HCT116 (cell line): ENCODE measurements at regions not wholly inside any gene's neighbourhood (a gene's known extent, or its start where the extent isn't known, plus 50 kb on each side); places are given as distances from the start of the nearest gene placed in this dataset.

Experiments used
- ATAC-seq: fragments of 200-7000 bp; cut with Tn5 transposase; 2 replicates; pipeline ENCODE4 v1.9.1; 2020; ENCODE audit warnings: mild to moderate bottlenecking, moderate library complexity
- BruUV-seq: library from RNA; stranded (reverse); fragments of 400-500 nt; replicated peaks from 2 replicates; lab custom pipeline; 2021; lab: Mats Ljungman, UMichigan
- CTCF ChIA-PET: fragments of 300-600 bp; sonication (Branson Sonifier 250); formaldehyde crosslinking; loops from one replicate; lab custom pipeline; 2021; ENCODE audit warnings: antibody characterized with exemption; lab: Charles Lee
- POLR2A ChIA-PET: fragments of 300-600, 350-600 bp; sonication (Branson Sonifier 250); formaldehyde crosslinking; loops from one replicate; lab custom pipeline; 2021; ENCODE audit warnings: antibody characterized with exemption; lab: Charles Lee
- RAD21 ChIA-PET, 2 experiments: fragments of 300-600 bp; sonication (Branson Sonifier 250); formaldehyde crosslinking; loops; one replicate each; lab custom pipeline; 2023; ENCODE audit warnings: low total read pairs in 2 of 2; ENCODE audit not compliant: uncharacterized antibody in 2 of 2, unreplicated experiment in 2 of 2, low non-redundant PET in 1 of 2; lab: Charles Lee
- DNase-seq: peaks from one replicate; pipeline ENCODE4 v3.0.0-alpha.2; 2010; ENCODE audit warnings: low read depth, low spot score
- H2AFZ ChIP-seq: fragments of 200-600 bp; shearing (Covaris generic), sonication (generic); 2 replicates; pipeline ENCODE4 v1.6.1; 2017; ENCODE audit warnings: low read depth, mixed run types, mixed read lengths, antibody characterized with exemption, low read length; ENCODE audit not compliant: poor library complexity, severe bottlenecking
- H3K27ac ChIP-seq: 2 replicates; pipeline ENCODE4 v1.5.1; 2012; ENCODE audit warnings: low read depth, low read length
- H3K27me3 ChIP-seq: fragments of 200-600 bp; sonication (generic); 2 replicates; pipeline ENCODE4 v1.6.1; 2016; ENCODE audit warnings: mixed run types, low read length, mixed read lengths; ENCODE audit not compliant: insufficient read depth
- H3K36me3 ChIP-seq, 2 experiments: fragments of 200-500 bp in 1 of 2; fragments of 200-600 bp in 1 of 2; sonication (Bioruptor generic) in 1 of 2; sonication (generic) in 1 of 2; 2 replicates each; pipeline versions ENCODE4 v1.5.1 to v1.6.1; 2014 to 2016; ENCODE audit warnings: low read length in 2 of 2, inconsistent platforms in 1 of 2, mixed read lengths in 1 of 2, mixed run types in 1 of 2; ENCODE audit not compliant: insufficient read depth in 2 of 2, control insufficient read depth in 1 of 2
- H3K4me1 ChIP-seq, 2 experiments: fragments of 200-600 bp in 1 of 2; sonication (generic) in 1 of 2; 2 replicates each; pipeline versions ENCODE4 v1.5.1 to v1.6.1; 2012 to 2017; ENCODE audit warnings: low read length in 2 of 2, inconsistent platforms in 1 of 2, mild to moderate bottlenecking in 1 of 2, mixed read lengths in 1 of 2, mixed run types in 1 of 2, moderate library complexity in 1 of 2; ENCODE audit not compliant: insufficient read depth in 2 of 2, control insufficient read depth in 1 of 2
- H3K4me2 ChIP-seq: fragments of 200-600 bp; sonication (generic); 2 replicates; pipeline ENCODE4 v1.6.1; 2017; ENCODE audit warnings: mixed run types, low read length, mixed read lengths
- H3K4me3 ChIP-seq, 2 experiments: fragments of 200-600 bp in 1 of 2; sonication (generic) in 1 of 2; replicated peaks in 1 of 2; 2 replicates each; pipeline ENCODE4 v1.5.1; 2011 to 2016; ENCODE audit warnings: low read length in 2 of 2, control low read depth in 1 of 2, low read depth in 1 of 2, mild to moderate bottlenecking in 1 of 2, mixed read lengths in 1 of 2, mixed run types in 1 of 2
- H3K79me2 ChIP-seq: fragments of 200-600 bp; sonication (generic); 2 replicates; pipeline ENCODE4 v1.6.1; 2017; ENCODE audit warnings: mild to moderate bottlenecking, mixed run types, low read length, moderate library complexity, mixed read lengths; ENCODE audit not compliant: insufficient read depth
- H3K9ac ChIP-seq: fragments of 200-600 bp; sonication (generic); 2 replicates; pipeline ENCODE4 v1.6.1; 2016; ENCODE audit warnings: low read length, mixed read lengths
- H3K9me2 ChIP-seq: fragments of 200-600 bp; sonication (generic), shearing (Covaris generic); 2 replicates; pipeline ENCODE4 v1.6.1; 2017; ENCODE audit warnings: mixed run types, mild to moderate bottlenecking, moderate library complexity; ENCODE audit not compliant: insufficient read depth
- H3K9me3 ChIP-seq, 2 experiments: fragments of 200-500 bp in 1 of 2; fragments of 200-600 bp in 1 of 2; sonication (Bioruptor generic) in 1 of 2; sonication (generic) in 1 of 2; 2 replicates each; pipeline ENCODE4 v1.6.1; 2014 to 2017; ENCODE audit warnings: low read length in 2 of 2, mixed read lengths in 2 of 2, inconsistent platforms in 1 of 2, low read depth in 1 of 2, mild to moderate bottlenecking in 1 of 2, mixed run types in 1 of 2, moderate library complexity in 1 of 2; ENCODE audit not compliant: control insufficient read depth in 1 of 2, insufficient read depth in 1 of 2
- H4K20me1 ChIP-seq: fragments of 200-600 bp; sonication (generic), shearing (Covaris generic); 2 replicates; pipeline ENCODE4 v1.6.1; 2017; ENCODE audit warnings: mixed run types, mild to moderate bottlenecking, moderate library complexity; ENCODE audit not compliant: insufficient read depth
- CEBPB ChIP-seq: IDR thresholded peaks from 2 replicates; pipeline ENCODE4 v1.6.1; 2012; ENCODE audit warnings: low read depth
- ELF1 ChIP-seq: IDR thresholded peaks from 2 replicates; pipeline ENCODE4 v1.6.1; 2012; ENCODE audit warnings: low read depth, borderline replicate concordance
- EZH2 ChIP-seq: fragments of 200-600 bp; sonication (generic); IDR thresholded peaks from 2 replicates; pipeline ENCODE4 v1.6.1; 2017; ENCODE audit warnings: antibody characterized with exemption, mixed run types
- POLR2A ChIP-seq: IDR thresholded peaks from 2 replicates; pipeline ENCODE4 v1.7.0; 2011; ENCODE audit warnings: borderline replicate concordance; ENCODE audit not compliant: insufficient read depth, insufficient read length; ENCODE audit errors: extremely low read depth
- POLR2AphosphoS5 ChIP-seq: IDR thresholded peaks from 2 replicates; pipeline ENCODE4 v1.6.1; 2011; ENCODE audit warnings: mild to moderate bottlenecking, low read depth, low read length, moderate library complexity
- SRF ChIP-seq: IDR thresholded peaks from 2 replicates; pipeline ENCODE4 v1.6.1; 2012; ENCODE audit warnings: low read depth
- YY1 ChIP-seq: IDR thresholded peaks from 2 replicates; pipeline ENCODE4 v1.6.1; 2011; ENCODE audit warnings: low read length, low read depth, moderate library complexity, mild to moderate bottlenecking; ENCODE audit not compliant: insufficient replicate concordance; ENCODE audit errors: extremely low read depth
- ZNF274 ChIP-seq: fragments of 200-500 bp; sonication (Bioruptor generic); IDR thresholded peaks from 2 replicates; pipeline ENCODE4 v1.6.1; 2014; ENCODE audit warnings: mild to moderate bottlenecking, low read depth, low read length, inconsistent platforms
- intact Hi-C: fragments of 100-400 bp; cut with micrococcal nuclease; formaldehyde crosslinking; loops from 2 replicates; pipeline ENCODE4 v1.10.0; 2022
- TF ChIP-seq, protein P1 (sequence below): IDR thresholded peaks from 2 replicates; pipeline ENCODE4 v1.6.1; 2012
- TF ChIP-seq, protein P2 (sequence below): IDR thresholded peaks from 2 replicates; pipeline ENCODE4 v1.6.1; 2012; ENCODE audit warnings: low read depth
- TF ChIP-seq, protein P3 (sequence below): IDR thresholded peaks from 2 replicates; pipeline ENCODE4 v1.6.1; 2011; ENCODE audit warnings: mild to moderate bottlenecking, low read length, moderate library complexity; ENCODE audit not compliant: insufficient replicate concordance; ENCODE audit errors: extremely low read depth
- TF ChIP-seq, protein P4 (sequence below), 3 experiments: fragments of 200-600 bp in 1 of 3; sonication (generic) in 1 of 3; IDR thresholded peaks in 2 of 3; conservative IDR thresholded peaks in 1 of 3; 2 replicates each; pipeline ENCODE4 v1.5.1; 2012 to 2017; ENCODE audit warnings: low read depth in 2 of 3, low read length in 2 of 3, antibody characterized with exemption in 1 of 3, borderline replicate concordance in 1 of 3, control low read depth in 1 of 3, mild to moderate bottlenecking in 1 of 3, mixed read lengths in 1 of 3, mixed run types in 1 of 3, moderate library complexity in 1 of 3; ENCODE audit not compliant: insufficient read depth in 1 of 3

DNA sequence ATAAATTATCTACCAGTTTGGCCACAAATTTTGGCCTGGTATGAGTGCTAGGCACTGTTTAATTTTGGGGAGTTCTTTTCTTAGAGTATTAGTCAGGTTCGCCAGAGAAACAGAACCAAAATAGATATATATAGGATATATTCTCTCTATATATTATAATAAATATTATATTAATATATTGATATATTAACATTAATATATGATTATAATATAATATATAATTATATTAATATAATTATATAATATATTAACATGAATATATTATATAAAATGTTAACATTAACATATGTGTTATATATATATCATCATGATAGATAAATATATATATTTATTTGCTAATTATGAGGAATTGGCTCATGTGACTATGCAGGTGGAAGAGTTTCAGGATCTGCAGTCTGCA is 137.8 kb upstream of the CHRNA7 start:
- no peak for DNase-seq
- ATAC-seq, result no peak
- H3K36me3 ChIP-seq, result no peaks in the 10 kb centered on the region
- H3K27me3 ChIP-seq, result no peaks in the 10 kb centered on the region
- no peak overlapping the region for H3K4me3 ChIP-seq
- H3K4me1 ChIP-seq, result no peaks in the 10 kb centered on the region
- CTCF ChIA-PET, result no interaction called here
- no peak overlapping the region for H3K4me2 ChIP-seq
- no peaks in the 10 kb centered on the region for H4K20me1 ChIP-seq
- no peaks in the 10 kb centered on the region for H3K9me3 ChIP-seq
- H2AFZ ChIP-seq, result no peak overlapping the region
- no peaks in the 10 kb centered on the region for H3K9me2 ChIP-seq
- H3K27ac ChIP-seq, result no peak overlapping the region
- H3K79me2 ChIP-seq, result no peaks in the 10 kb centered on the region
- BruUV-seq, result no TSS peak
- intact Hi-C loops, result no loop called here
- POLR2A ChIA-PET, result no interaction called here
- TF ChIP-seq, protein P1, sequence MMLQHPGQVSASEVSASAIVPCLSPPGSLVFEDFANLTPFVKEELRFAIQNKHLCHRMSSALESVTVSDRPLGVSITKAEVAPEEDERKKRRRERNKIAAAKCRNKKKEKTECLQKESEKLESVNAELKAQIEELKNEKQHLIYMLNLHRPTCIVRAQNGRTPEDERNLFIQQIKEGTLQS, result no peak
- TF ChIP-seq POLR2AphosphoS5 (no peak), EZH2 (no peak)
- TF ChIP-seq, all 23 proteins: peak for 0
- no peak overlapping the region for H3K9ac ChIP-seq
- RAD21 ChIA-PET, result no interaction called here

DNA sequence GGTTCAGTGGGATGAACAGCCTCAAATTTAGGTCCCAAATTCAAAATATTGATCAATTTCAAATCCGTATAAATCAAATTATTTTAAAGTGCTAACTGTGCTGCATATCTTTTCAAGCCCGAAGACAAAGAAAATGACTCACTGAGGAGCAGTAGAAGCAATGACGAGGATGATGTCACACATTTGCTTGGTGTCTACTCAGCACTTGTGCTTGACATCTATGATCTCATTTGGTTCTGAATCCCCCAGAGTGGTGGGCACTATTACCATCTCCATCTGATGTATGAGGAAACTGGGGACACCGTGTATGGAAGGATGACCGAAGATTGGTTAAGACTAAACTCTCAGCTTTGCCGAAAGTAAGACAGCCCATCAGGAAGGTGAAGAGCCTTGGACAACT is 136.5 kb upstream of the CHRNA7 start:
- H3K9me2 ChIP-seq, result no peaks in the 10 kb centered on the region
- CTCF ChIA-PET, result no interaction called here
- H3K27me3 ChIP-seq, result no peaks in the 10 kb centered on the region
- no peak for DNase-seq
- RAD21 ChIA-PET, result no interaction called here
- no peak for ATAC-seq
- H3K4me2 ChIP-seq, result no peak overlapping the region
- no peaks in the 10 kb centered on the region for H3K36me3 ChIP-seq
- BruUV-seq, result no TSS peak
- H4K20me1 ChIP-seq, result no peaks in the 10 kb centered on the region
- no peaks in the 10 kb centered on the region for H3K79me2 ChIP-seq
- H3K4me3 ChIP-seq, result no peak overlapping the region
- 0 out of 4 replicates have a peak, but pooled peaks cover 0 to 4% of the 10 kb centered on the region in 2 experiments for H3K9me3 ChIP-seq
- H3K4me1 ChIP-seq, result no peaks in the 10 kb centered on the region
- intact Hi-C loops, result no loop called here
- H3K27ac ChIP-seq, result no peak overlapping the region
- POLR2A ChIA-PET, result no interaction called here
- no peak overlapping the region for H3K9ac ChIP-seq
- no peak overlapping the region for H2AFZ ChIP-seq
- no peak for TF ChIP-seq CEBPB
- TF ChIP-seq, protein P2, sequence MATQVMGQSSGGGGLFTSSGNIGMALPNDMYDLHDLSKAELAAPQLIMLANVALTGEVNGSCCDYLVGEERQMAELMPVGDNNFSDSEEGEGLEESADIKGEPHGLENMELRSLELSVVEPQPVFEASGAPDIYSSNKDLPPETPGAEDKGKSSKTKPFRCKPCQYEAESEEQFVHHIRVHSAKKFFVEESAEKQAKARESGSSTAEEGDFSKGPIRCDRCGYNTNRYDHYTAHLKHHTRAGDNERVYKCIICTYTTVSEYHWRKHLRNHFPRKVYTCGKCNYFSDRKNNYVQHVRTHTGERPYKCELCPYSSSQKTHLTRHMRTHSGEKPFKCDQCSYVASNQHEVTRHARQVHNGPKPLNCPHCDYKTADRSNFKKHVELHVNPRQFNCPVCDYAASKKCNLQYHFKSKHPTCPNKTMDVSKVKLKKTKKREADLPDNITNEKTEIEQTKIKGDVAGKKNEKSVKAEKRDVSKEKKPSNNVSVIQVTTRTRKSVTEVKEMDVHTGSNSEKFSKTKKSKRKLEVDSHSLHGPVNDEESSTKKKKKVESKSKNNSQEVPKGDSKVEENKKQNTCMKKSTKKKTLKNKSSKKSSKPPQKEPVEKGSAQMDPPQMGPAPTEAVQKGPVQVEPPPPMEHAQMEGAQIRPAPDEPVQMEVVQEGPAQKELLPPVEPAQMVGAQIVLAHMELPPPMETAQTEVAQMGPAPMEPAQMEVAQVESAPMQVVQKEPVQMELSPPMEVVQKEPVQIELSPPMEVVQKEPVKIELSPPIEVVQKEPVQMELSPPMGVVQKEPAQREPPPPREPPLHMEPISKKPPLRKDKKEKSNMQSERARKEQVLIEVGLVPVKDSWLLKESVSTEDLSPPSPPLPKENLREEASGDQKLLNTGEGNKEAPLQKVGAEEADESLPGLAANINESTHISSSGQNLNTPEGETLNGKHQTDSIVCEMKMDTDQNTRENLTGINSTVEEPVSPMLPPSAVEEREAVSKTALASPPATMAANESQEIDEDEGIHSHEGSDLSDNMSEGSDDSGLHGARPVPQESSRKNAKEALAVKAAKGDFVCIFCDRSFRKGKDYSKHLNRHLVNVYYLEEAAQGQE, result no peak
- TF ChIP-seq YY1, result no peak
- no peak for TF ChIP-seq ZNF274
- TF ChIP-seq, protein P3, sequence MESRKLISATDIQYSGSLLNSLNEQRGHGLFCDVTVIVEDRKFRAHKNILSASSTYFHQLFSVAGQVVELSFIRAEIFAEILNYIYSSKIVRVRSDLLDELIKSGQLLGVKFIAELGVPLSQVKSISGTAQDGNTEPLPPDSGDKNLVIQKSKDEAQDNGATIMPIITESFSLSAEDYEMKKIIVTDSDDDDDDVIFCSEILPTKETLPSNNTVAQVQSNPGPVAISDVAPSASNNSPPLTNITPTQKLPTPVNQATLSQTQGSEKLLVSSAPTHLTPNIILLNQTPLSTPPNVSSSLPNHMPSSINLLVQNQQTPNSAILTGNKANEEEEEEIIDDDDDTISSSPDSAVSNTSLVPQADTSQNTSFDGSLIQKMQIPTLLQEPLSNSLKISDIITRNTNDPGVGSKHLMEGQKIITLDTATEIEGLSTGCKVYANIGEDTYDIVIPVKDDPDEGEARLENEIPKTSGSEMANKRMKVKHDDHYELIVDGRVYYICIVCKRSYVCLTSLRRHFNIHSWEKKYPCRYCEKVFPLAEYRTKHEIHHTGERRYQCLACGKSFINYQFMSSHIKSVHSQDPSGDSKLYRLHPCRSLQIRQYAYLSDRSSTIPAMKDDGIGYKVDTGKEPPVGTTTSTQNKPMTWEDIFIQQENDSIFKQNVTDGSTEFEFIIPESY, result no peak
- TF ChIP-seq SRF, result no peak
- TF ChIP-seq, protein P4, sequence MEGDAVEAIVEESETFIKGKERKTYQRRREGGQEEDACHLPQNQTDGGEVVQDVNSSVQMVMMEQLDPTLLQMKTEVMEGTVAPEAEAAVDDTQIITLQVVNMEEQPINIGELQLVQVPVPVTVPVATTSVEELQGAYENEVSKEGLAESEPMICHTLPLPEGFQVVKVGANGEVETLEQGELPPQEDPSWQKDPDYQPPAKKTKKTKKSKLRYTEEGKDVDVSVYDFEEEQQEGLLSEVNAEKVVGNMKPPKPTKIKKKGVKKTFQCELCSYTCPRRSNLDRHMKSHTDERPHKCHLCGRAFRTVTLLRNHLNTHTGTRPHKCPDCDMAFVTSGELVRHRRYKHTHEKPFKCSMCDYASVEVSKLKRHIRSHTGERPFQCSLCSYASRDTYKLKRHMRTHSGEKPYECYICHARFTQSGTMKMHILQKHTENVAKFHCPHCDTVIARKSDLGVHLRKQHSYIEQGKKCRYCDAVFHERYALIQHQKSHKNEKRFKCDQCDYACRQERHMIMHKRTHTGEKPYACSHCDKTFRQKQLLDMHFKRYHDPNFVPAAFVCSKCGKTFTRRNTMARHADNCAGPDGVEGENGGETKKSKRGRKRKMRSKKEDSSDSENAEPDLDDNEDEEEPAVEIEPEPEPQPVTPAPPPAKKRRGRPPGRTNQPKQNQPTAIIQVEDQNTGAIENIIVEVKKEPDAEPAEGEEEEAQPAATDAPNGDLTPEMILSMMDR (IDR thresholded peaks at IDR 0.05 in 2 of 3, conservative IDR thresholded peaks at IDR 0.05 in 1 of 3; ENCODE audit: borderline replicate concordance in 1 of 3, insufficient read depth in 1 of 3, low read depth in 2 of 3, low read length in 2 of 3), result no peak
- TF ChIP-seq POLR2A, result no peak
- no peak for TF ChIP-seq ELF1
- no peak for TF ChIP-seq EZH2
